ENCODE measurements at regions not wholly inside any gene's neighbourhood (a gene's known extent, or its start where the extent isn't known, plus 50 kb on each side); places are given as distances from the start of the nearest gene placed in this dataset.

DNA sequence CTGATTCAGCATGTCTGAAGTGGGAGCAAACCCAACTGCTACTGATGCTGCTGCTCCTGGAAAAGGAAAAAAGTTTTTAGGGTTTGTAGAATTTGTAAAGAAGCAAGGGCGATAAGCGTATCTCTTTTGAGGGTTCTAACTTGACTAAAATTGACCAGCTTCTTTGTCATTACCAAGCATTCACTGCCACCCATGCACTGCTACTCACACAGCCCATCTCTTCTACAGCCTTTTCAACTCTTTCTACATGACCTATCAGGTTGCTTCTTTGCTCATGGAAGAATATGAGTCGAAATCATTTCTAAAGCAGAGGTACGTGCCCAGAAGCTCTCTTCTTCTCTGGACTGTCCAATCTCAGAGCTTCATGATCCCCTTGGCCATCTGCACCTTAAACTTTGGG, 570.9 kb downstream of the EPHA7 start:
- intact Hi-C loops (cut with micrococcal nuclease; ENCODE audit: unreplicated experiment) = no loop called here
- POLR2A ChIA-PET (ENCODE audit: unreplicated experiment) = no interaction called here

DNA sequence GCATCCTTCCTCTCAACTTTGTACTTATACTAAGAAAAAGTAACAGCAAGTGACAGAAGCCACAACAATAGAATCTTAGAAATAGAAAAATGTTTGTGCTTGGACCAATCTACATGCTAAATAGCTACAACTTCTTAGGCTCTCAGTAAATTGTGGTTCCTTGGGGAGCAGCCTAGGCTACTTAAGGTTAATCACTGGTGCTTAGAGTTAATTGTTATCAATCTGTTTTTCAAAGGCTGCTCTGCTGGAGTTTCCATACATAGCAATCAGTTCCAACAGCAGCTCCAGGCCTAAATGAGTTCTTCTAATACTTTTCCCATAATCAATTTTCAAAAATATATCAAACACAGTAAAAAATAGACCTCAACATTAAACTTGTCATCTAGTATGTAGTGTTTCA, 571.4 kb downstream of the EPHA7 start:
- no peaks in the 10 kb centered on the region for H4K20me1 ChIP-seq (ENCODE audit: insufficient read depth)
- no peaks in the 10 kb centered on the region for H3K9me3 ChIP-seq (ENCODE audit: insufficient read depth, low read depth)
- no TSS peak for BruUV-seq (replicated peaks)
- H3K4me3 ChIP-seq = no peak overlapping the region
- H3K4me2 ChIP-seq = no peak overlapping the region
- ChIA-PET CTCF (no interaction called here), POLR2A (ENCODE audit: unreplicated experiment) (no interaction called here)
- no peaks in the 10 kb centered on the region for H3K4me1 ChIP-seq (replicated peaks; ENCODE audit: insufficient read depth)
- H3K27me3 ChIP-seq (ENCODE audit: insufficient read depth, low read depth) = no peaks in the 10 kb centered on the region
- no peaks in the 10 kb centered on the region for H3K36me3 ChIP-seq (ENCODE audit: low read depth)
- TF ChIP-seq, protein P1, sequence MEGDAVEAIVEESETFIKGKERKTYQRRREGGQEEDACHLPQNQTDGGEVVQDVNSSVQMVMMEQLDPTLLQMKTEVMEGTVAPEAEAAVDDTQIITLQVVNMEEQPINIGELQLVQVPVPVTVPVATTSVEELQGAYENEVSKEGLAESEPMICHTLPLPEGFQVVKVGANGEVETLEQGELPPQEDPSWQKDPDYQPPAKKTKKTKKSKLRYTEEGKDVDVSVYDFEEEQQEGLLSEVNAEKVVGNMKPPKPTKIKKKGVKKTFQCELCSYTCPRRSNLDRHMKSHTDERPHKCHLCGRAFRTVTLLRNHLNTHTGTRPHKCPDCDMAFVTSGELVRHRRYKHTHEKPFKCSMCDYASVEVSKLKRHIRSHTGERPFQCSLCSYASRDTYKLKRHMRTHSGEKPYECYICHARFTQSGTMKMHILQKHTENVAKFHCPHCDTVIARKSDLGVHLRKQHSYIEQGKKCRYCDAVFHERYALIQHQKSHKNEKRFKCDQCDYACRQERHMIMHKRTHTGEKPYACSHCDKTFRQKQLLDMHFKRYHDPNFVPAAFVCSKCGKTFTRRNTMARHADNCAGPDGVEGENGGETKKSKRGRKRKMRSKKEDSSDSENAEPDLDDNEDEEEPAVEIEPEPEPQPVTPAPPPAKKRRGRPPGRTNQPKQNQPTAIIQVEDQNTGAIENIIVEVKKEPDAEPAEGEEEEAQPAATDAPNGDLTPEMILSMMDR (conservative IDR thresholded peaks at IDR 0.05) = no peak
- no peak for TF ChIP-seq EZH2 (IDR thresholded peaks at IDR 0.05; ENCODE audit: low read depth)
- intact Hi-C loops (cut with micrococcal nuclease; ENCODE audit: unreplicated experiment) = no loop called here
- H3K27ac ChIP-seq = no peak overlapping the region
- no peaks in the 10 kb centered on the region for H3F3A ChIP-seq (ENCODE audit: insufficient read depth, low read depth)
- no peak overlapping the region for H2AFZ ChIP-seq
- no peaks in the 10 kb centered on the region for H3K79me2 ChIP-seq (ENCODE audit: low read depth)
- H3K9me2 ChIP-seq (ENCODE audit: insufficient read depth) = no peaks in the 10 kb centered on the region
- no peak for DNase-seq

More for the DNA sequence above, 570.9 kb downstream of the EPHA7 start:
- Histone ChIP-seq H3K4me1 (replicated peaks; ENCODE audit: insufficient read depth) (no peaks in the 10 kb centered on the region), H3K27me3 (ENCODE audit: insufficient read depth, low read depth) (no peaks in the 10 kb centered on the region), H3K4me2 (no peak overlapping the region), H3K9me3 (ENCODE audit: insufficient read depth, low read depth) (no peaks in the 10 kb centered on the region), H2AFZ (no peak overlapping the region), H3K4me3 (no peak overlapping the region), H3F3A (ENCODE audit: insufficient read depth, low read depth) (no peaks in the 10 kb centered on the region), H3K79me2 (ENCODE audit: low read depth) (no peaks in the 10 kb centered on the region), H3K9me2 (ENCODE audit: insufficient read depth) (no peaks in the 10 kb centered on the region), H3K27ac (no peak overlapping the region), H4K20me1 (ENCODE audit: insufficient read depth) (no peaks in the 10 kb centered on the region), H3K36me3 (ENCODE audit: low read depth) (no peaks in the 10 kb centered on the region)
- DNase-seq = no peak
- CTCF ChIA-PET = no interaction called here
- no TSS peak for BruUV-seq (replicated peaks)
- TF ChIP-seq, protein P1 (conservative IDR thresholded peaks at IDR 0.05) = no peak
- no peak for TF ChIP-seq EZH2 (IDR thresholded peaks at IDR 0.05; ENCODE audit: low read depth)

DNA sequence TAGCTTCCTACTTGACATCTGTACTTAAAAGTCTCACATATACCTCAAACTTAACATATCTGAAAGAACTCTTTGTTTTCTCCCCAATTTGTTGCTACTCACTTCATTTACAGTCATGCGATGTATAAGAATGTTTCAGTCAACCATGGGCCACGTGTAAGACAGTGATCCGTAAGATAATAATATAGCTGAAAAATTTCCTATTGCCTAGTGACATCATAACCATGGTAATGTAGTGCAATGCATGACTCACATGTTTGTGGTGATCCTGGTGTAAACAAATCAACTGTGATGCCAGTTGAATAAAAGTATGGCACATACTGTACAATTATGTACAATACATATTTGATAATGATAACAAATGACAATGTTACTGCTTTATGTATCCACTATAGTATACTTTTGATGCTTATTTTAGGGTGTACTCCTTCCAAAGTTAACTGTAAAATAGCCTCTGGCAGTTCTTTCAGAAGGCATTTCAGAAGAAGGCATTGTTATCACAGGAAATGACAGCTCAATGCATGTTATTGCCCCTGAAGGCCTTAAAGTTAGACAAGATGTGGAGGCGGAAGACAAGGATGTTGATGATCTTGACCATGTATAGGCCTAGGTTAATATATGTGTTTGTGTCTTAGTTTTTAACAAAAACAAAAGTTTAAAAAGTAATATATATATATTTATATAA, 579.0 kb downstream of the EPHA7 start:
- H2AFZ ChIP-seq = no peak overlapping the region
- H3K36me3 ChIP-seq (ENCODE audit: low read depth) = no peaks in the 10 kb centered on the region
- H3K4me2 ChIP-seq = no peak overlapping the region
- no peak overlapping the region for H3K4me3 ChIP-seq
- H3K9me2 ChIP-seq (ENCODE audit: insufficient read depth) = no peaks in the 10 kb centered on the region
- H3K27me3 ChIP-seq (ENCODE audit: insufficient read depth, low read depth) = no peaks in the 10 kb centered on the region
- ChIA-PET POLR2A (ENCODE audit: unreplicated experiment) (no interaction called here), CTCF (no interaction called here)
- H4K20me1 ChIP-seq (ENCODE audit: insufficient read depth) = no peaks in the 10 kb centered on the region
- no peaks in the 10 kb centered on the region for H3F3A ChIP-seq (ENCODE audit: insufficient read depth, low read depth)
- intact Hi-C loops (cut with micrococcal nuclease; ENCODE audit: unreplicated experiment) = no loop called here
- no peaks in the 10 kb centered on the region for H3K4me1 ChIP-seq (replicated peaks; ENCODE audit: insufficient read depth)
- DNase-seq = no peak
- no peak overlapping the region for H3K27ac ChIP-seq
- TF ChIP-seq, protein P1 (conservative IDR thresholded peaks at IDR 0.05) = no peak
- TF ChIP-seq EZH2 (IDR thresholded peaks at IDR 0.05; ENCODE audit: low read depth) = no peak
- no TSS peak for BruUV-seq (replicated peaks)
- no peaks in the 10 kb centered on the region for H3K79me2 ChIP-seq (ENCODE audit: low read depth)
- no peaks in the 10 kb centered on the region for H3K9me3 ChIP-seq (ENCODE audit: insufficient read depth, low read depth)
